Glutamatergic neuron (in vitro differentiated cells): ENCODE measurements at regions not wholly inside any gene's neighbourhood (a gene's known extent, or its start where the extent isn't known, plus 50 kb on each side); places are given as distances from the start of the nearest gene placed in this dataset.

Source experiments
- DNase-seq: peaks from one replicate; pipeline ENCODE4 v3.0.0; 2022
- H3K27ac Mint-ChIP-seq: one replicate; pipeline ENCODE4 v1.8.0; 2020; ENCODE audit warnings: mild to moderate bottlenecking, mixed read lengths, inconsistent platforms; ENCODE audit not compliant: unreplicated experiment
- H3K27me3 Mint-ChIP-seq: one replicate; pipeline ENCODE4 v1.8.0; 2020; ENCODE audit warnings: mild to moderate bottlenecking, moderate library complexity, mixed read lengths, inconsistent platforms; ENCODE audit not compliant: unreplicated experiment
- H3K36me3 Mint-ChIP-seq: one replicate; pipeline ENCODE4 v1.8.0; 2020; ENCODE audit warnings: mild to moderate bottlenecking, mixed read lengths, inconsistent platforms; ENCODE audit not compliant: unreplicated experiment
- H3K4me1 Mint-ChIP-seq: one replicate; pipeline ENCODE4 v1.8.0; 2020; ENCODE audit warnings: mild to moderate bottlenecking, low read depth, mixed read lengths, inconsistent platforms; ENCODE audit not compliant: unreplicated experiment
- H3K4me3 Mint-ChIP-seq: one replicate; pipeline ENCODE4 v1.8.0; 2020; ENCODE audit warnings: mild to moderate bottlenecking, mixed read lengths, inconsistent platforms; ENCODE audit not compliant: unreplicated experiment
- H3K9me3 Mint-ChIP-seq: one replicate; pipeline ENCODE4 v1.8.0; 2020; ENCODE audit warnings: mild to moderate bottlenecking, moderate library complexity, mixed read lengths, inconsistent platforms; ENCODE audit not compliant: unreplicated experiment
- CTCF ChIP-seq: fragments of 200-600 bp; sonication (generic); IDR thresholded peaks from one replicate; pipeline ENCODE4 v1.5.0; 2021; ENCODE audit not compliant: partially characterized antibody, unreplicated experiment

GRCh38 chr2:212938144-212938793 lies 213.1 kb downstream of the IKZF2 start:
- Mint-ChIP-seq H3K9me3 (no peaks in the 10 kb centered on the region), H3K27ac (no peak overlapping the region), H3K36me3 (no peaks in the 10 kb centered on the region), H3K27me3 (no peaks in the 10 kb centered on the region), H3K4me1 (peaks cover 2% of the 10 kb centered on the region), H3K4me3 (no peak overlapping the region)
- no peak for DNase-seq
- no peak for TF ChIP-seq CTCF

- no peak overlapping the region for H3K4me3 Mint-ChIP-seq
- no peaks in the 10 kb centered on the region for H3K27me3 Mint-ChIP-seq
- H3K9me3 Mint-ChIP-seq = no peaks in the 10 kb centered on the region
- H3K4me1 Mint-ChIP-seq = peaks cover 2% of the 10 kb centered on the region
- H3K36me3 Mint-ChIP-seq = no peaks in the 10 kb centered on the region
- H3K27ac Mint-ChIP-seq = no peak overlapping the region
- TF ChIP-seq CTCF = no peak
- DNase-seq = no peak
These were observed 214.8 kb downstream of the IKZF2 start for GRCh38 chr2:212936572-212936971.

- Mint-ChIP-seq H3K36me3 (no peaks in the 10 kb centered on the region), H3K9me3 (no peaks in the 10 kb centered on the region), H3K27ac (no peak overlapping the region), H3K27me3 (no peaks in the 10 kb centered on the region), H3K4me3 (no peak overlapping the region), H3K4me1 (peaks cover 2% of the 10 kb centered on the region)
- DNase-seq = no peak
- no peak for TF ChIP-seq CTCF
These were observed 215.7 kb downstream of the IKZF2 start for GRCh38 chr2:212935752-212936151.

GRCh38 chr2:212931271-212931670 lies 220.1 kb downstream of the IKZF2 start:
- Mint-ChIP-seq H3K4me1 (no peaks in the 10 kb centered on the region), H3K27me3 (no peaks in the 10 kb centered on the region), H3K27ac (no peak overlapping the region), H3K4me3 (no peak overlapping the region), H3K9me3 (no peaks in the 10 kb centered on the region), H3K36me3 (no peaks in the 10 kb centered on the region)
- TF ChIP-seq CTCF = no peak
- DNase-seq = no peak

- no peak overlapping the region for H3K27ac Mint-ChIP-seq
- no peaks in the 10 kb centered on the region for H3K36me3 Mint-ChIP-seq
- no peaks in the 10 kb centered on the region for H3K4me1 Mint-ChIP-seq
- DNase-seq = no peak
- H3K4me3 Mint-ChIP-seq = no peak overlapping the region
- no peaks in the 10 kb centered on the region for H3K27me3 Mint-ChIP-seq
- no peaks in the 10 kb centered on the region for H3K9me3 Mint-ChIP-seq
- TF ChIP-seq CTCF = no peak
These were observed 220.7 kb downstream of the IKZF2 start for GRCh38 chr2:212930556-212931260.
